ENCODE measurements at regions not wholly inside any gene's neighbourhood (a gene's known extent, or its start where the extent isn't known, plus 50 kb on each side); places are given as distances from the start of the nearest gene placed in this dataset.

GRCh38 chr2:18408638-18409037 lies 151.8 kb downstream of the RDH14 start (continued):
- TF ChIP-seq CEBPZ (IDR thresholded peaks at IDR 0.05; ENCODE audit: low read depth, low read length) (no peak), TAF1 (IDR thresholded peaks at IDR 0.05; ENCODE audit: borderline replicate concordance, low read depth, low read length) (no peak)

- in situ Hi-C loops (cut with MboI) (no loop called here), intact Hi-C loops (cut with micrococcal nuclease; ENCODE audit: unreplicated experiment) (no loop called here)
- ChIA-PET POLR2A (no interaction called here), CTCF (no interaction called here), SMC1A (ENCODE audit: uncharacterized antibody, unreplicated experiment) (no interaction called here), RAD21 (ENCODE audit: unreplicated experiment) (no interaction called here)
- FAIRE-seq = no peak
- no peak overlapping the region for H3K27ac ChIP-seq (ENCODE audit: control insufficient read depth, insufficient read depth)
- no peaks in the 10 kb centered on the region for H3K79me2 ChIP-seq (ENCODE audit: control insufficient read depth, insufficient read depth, low read length)
- no peak overlapping the region for H3K4me2 ChIP-seq (ENCODE audit: control insufficient read depth, insufficient read depth)
- no TSS peak for BruUV-seq (replicated peaks)
- 40% methylated on average over 2 of the region's 2 CpGs for WGBS (ENCODE audit: insufficient coverage, insufficient replicate concordance, low lambda C conversion rate, missing lambda C conversion rate)
- no peaks in the 10 kb centered on the region for H3K27me3 ChIP-seq (replicated peaks in 1 of 2; ENCODE audit: control insufficient read depth in 2 of 2, insufficient read depth in 2 of 2, low read length in 1 of 2)
- H3K9ac ChIP-seq (ENCODE audit: control insufficient read depth, insufficient read depth, low read length) = no peak overlapping the region
- no peak for ATAC-seq
- H3K9me3 ChIP-seq (replicated peaks; ENCODE audit: control insufficient read depth, insufficient read depth, low read length) = no peaks in the 10 kb centered on the region
- H3K36me3 ChIP-seq (ENCODE audit: control insufficient read depth in 2 of 2, insufficient read depth in 2 of 2, low read length in 1 of 2) = no peaks in the 10 kb centered on the region
- no peak for TF ChIP-seq E2F4 (IDR thresholded peaks at IDR 0.05; ENCODE audit: low read depth, low read length)
- TF ChIP-seq GABPA (IDR thresholded peaks at IDR 0.05; ENCODE audit: low read depth) = no peak
- no peak for TF ChIP-seq ATF3 (IDR thresholded peaks at IDR 0.05; ENCODE audit: borderline replicate concordance, extremely low read depth, low read depth, low read length)
- no peak for TF ChIP-seq JUNB (IDR thresholded peaks at IDR 0.05)
- no peak for TF ChIP-seq FOXM1 (IDR thresholded peaks at IDR 0.05; ENCODE audit: low read depth, low read length)
- no peak for TF ChIP-seq TAF1 (IDR thresholded peaks at IDR 0.05; ENCODE audit: borderline replicate concordance, low read depth, low read length)
- TF ChIP-seq BACH1 (IDR thresholded peaks at IDR 0.05; ENCODE audit: borderline replicate concordance) = no peak
- TF ChIP-seq HSF1 (IDR thresholded peaks at IDR 0.05; ENCODE audit: low read depth, low read length) = no peak
- TF ChIP-seq NFYA (IDR thresholded peaks at IDR 0.05; ENCODE audit: borderline replicate concordance, low read depth, low read length) = no peak
- no peak for TF ChIP-seq PAX8 (IDR thresholded peaks at IDR 0.05)
- no peak for TF ChIP-seq PBX3 (IDR thresholded peaks at IDR 0.05; ENCODE audit: insufficient replicate concordance, low read depth, low read length)
- TF ChIP-seq KLF5 (IDR thresholded peaks at IDR 0.05; ENCODE audit: partially characterized antibody) = no peak
- no peak for DNase-seq (ENCODE audit: low read depth, low spot score)
- H3K4me1 ChIP-seq (ENCODE audit: control insufficient read depth, insufficient read depth, low read length) = no peaks in the 10 kb centered on the region
- no peak overlapping the region for H3K4me3 ChIP-seq
- H2AFZ ChIP-seq (ENCODE audit: control insufficient read depth, low read depth, low read length) = no peak overlapping the region
- H4K20me1 ChIP-seq (ENCODE audit: control insufficient read depth, insufficient read depth) = no peaks in the 10 kb centered on the region
These were observed 154.2 kb downstream of the RDH14 start for GRCh38 chr2:18406219-18406618.
